ENCODE measurements at regions not wholly inside any gene's neighbourhood (a gene's known extent, or its start where the extent isn't known, plus 50 kb on each side); places are given as distances from the start of the nearest gene placed in this dataset.

- TF ChIP-seq EZH2 (IDR thresholded peaks at IDR 0.05; ENCODE audit: borderline replicate concordance, low read depth, low read length, severe bottlenecking): no peak
- TF ChIP-seq, protein P1, sequence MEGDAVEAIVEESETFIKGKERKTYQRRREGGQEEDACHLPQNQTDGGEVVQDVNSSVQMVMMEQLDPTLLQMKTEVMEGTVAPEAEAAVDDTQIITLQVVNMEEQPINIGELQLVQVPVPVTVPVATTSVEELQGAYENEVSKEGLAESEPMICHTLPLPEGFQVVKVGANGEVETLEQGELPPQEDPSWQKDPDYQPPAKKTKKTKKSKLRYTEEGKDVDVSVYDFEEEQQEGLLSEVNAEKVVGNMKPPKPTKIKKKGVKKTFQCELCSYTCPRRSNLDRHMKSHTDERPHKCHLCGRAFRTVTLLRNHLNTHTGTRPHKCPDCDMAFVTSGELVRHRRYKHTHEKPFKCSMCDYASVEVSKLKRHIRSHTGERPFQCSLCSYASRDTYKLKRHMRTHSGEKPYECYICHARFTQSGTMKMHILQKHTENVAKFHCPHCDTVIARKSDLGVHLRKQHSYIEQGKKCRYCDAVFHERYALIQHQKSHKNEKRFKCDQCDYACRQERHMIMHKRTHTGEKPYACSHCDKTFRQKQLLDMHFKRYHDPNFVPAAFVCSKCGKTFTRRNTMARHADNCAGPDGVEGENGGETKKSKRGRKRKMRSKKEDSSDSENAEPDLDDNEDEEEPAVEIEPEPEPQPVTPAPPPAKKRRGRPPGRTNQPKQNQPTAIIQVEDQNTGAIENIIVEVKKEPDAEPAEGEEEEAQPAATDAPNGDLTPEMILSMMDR (IDR thresholded peaks at IDR 0.05; ENCODE audit: borderline replicate concordance, extremely low read depth, low read length, poor library complexity, severe bottlenecking): no peak
These were observed 516.7 kb downstream of the KCNT2 start for GRCh38 chr1:196091397-196092135.
